IMR-90 (cell line): ENCODE measurements at regions not wholly inside any gene's neighbourhood (a gene's known extent, or its start where the extent isn't known, plus 50 kb on each side); places are given as distances from the start of the nearest gene placed in this dataset.

Experiments used
- BHLHE40 ChIP-seq: fragments of 150-350 bp; IDR thresholded peaks from 2 replicates; pipeline ENCODE4 v1.6.1; 2016; ENCODE audit warnings: mild to moderate bottlenecking, low read depth, low read length
- CTCF ChIP-seq: conservative IDR thresholded peaks from 2 replicates; pipeline ENCODE4 v1.5.1; 2012; ENCODE audit warnings: mild to moderate bottlenecking, low read depth, low read length, improper control_type of control experiment
- MXI1 ChIP-seq: IDR thresholded peaks from 2 replicates; pipeline ENCODE4 v1.6.1; 2012; ENCODE audit warnings: low read depth, mild to moderate bottlenecking, low read length, moderate library complexity, borderline replicate concordance
- POLR2A ChIP-seq: IDR thresholded peaks from 2 replicates; pipeline ENCODE4 v1.6.1; 2012; ENCODE audit warnings: mild to moderate bottlenecking, low read depth, low read length
- RFX5 ChIP-seq: IDR thresholded peaks from 2 replicates; pipeline ENCODE4 v1.8.0; 2012; ENCODE audit warnings: low read depth, mild to moderate bottlenecking, low read length, moderate library complexity

- TF ChIP-seq MXI1, result no peak
- no peak for TF ChIP-seq CTCF
- TF ChIP-seq RFX5, result no peak
- no peak for TF ChIP-seq POLR2A
- TF ChIP-seq BHLHE40, result no peak
Observed at GRCh38 chr3:64375737-64376136, 150.5 kb upstream of the PRICKLE2 start.
